Panc1 (cell line): ENCODE measurements at regions not wholly inside any gene's neighbourhood (a gene's known extent, or its start where the extent isn't known, plus 50 kb on each side); places are given as distances from the start of the nearest gene placed in this dataset.

Experiments used
- ATAC-seq: fragments of 200-7000 bp; cut with Tn5 transposase; 2 replicates; pipeline ENCODE4 v1.9.1; 2020; ENCODE audit warnings: mild to moderate bottlenecking, moderate library complexity
- BruUV-seq: library from RNA; stranded (reverse); fragments of 400-500 nt; replicated peaks from 2 replicates; lab custom pipeline; 2021; lab: Mats Ljungman, UMichigan
- CTCF ChIA-PET: fragments of 300-600 bp; sonication (Branson Sonifier 250); formaldehyde crosslinking; loops from one replicate; lab custom pipeline; 2022; ENCODE audit warnings: antibody characterized with exemption; lab: Charles Lee
- POLR2A ChIA-PET: fragments of 300-600 bp; sonication (Branson Sonifier 250); formaldehyde crosslinking; loops from one replicate; lab custom pipeline; 2022; ENCODE audit warnings: antibody characterized with exemption; lab: Charles Lee
- DNase-seq: peaks from one replicate; pipeline ENCODE4 v3.0.0-alpha.2; 2010; ENCODE audit warnings: low read depth, low spot score
- H3K27ac ChIP-seq: 2 replicates; pipeline ENCODE4 v1.5.1; 2011; ENCODE audit warnings: mild to moderate bottlenecking, low read length, inconsistent platforms
- H3K27me3 ChIP-seq: fragments of 200-500 bp; sonication (Bioruptor generic); 2 replicates; pipeline ENCODE4 v1.6.0; 2014; ENCODE audit warnings: low read length, inconsistent platforms; ENCODE audit not compliant: control insufficient read depth, insufficient read depth
- H3K36me3 ChIP-seq: fragments of 200-500 bp; sonication (Bioruptor generic); 2 replicates; pipeline ENCODE4 v1.5.1; 2014; ENCODE audit warnings: inconsistent platforms, mild to moderate bottlenecking, low read length, moderate library complexity; ENCODE audit not compliant: control insufficient read depth, insufficient read depth
- H3K4me1 ChIP-seq: 2 replicates; pipeline ENCODE4 v1.5.1; 2011; ENCODE audit warnings: inconsistent platforms, mild to moderate bottlenecking, low read length, moderate library complexity; ENCODE audit not compliant: control insufficient read depth, insufficient read depth
- H3K4me3 ChIP-seq, 2 experiments: 2 replicates each; pipeline ENCODE4 v1.5.1; 2011 to 2012; ENCODE audit warnings: low read depth in 2 of 2, low read length in 2 of 2, mild to moderate bottlenecking in 2 of 2, inconsistent platforms in 1 of 2, moderate library complexity in 1 of 2
- H3K9me3 ChIP-seq: fragments of 200-500 bp; sonication (Bioruptor generic); 2 replicates; pipeline ENCODE4 v1.5.1; 2014; ENCODE audit warnings: low read depth, mild to moderate bottlenecking, inconsistent platforms, low read length, moderate library complexity; ENCODE audit not compliant: control insufficient read depth, insufficient read depth
- CTCF ChIP-seq: fragments of 450-650 bp; IDR thresholded peaks from 2 replicates; pipeline ENCODE4 v1.5.1; 2017; ENCODE audit warnings: mild to moderate bottlenecking
- POLR2AphosphoS5 ChIP-seq: IDR thresholded peaks from 2 replicates; pipeline ENCODE4 v1.6.1; 2012; ENCODE audit warnings: mild to moderate bottlenecking, low read depth, low read length, moderate library complexity
- SIN3A ChIP-seq: IDR thresholded peaks from 2 replicates; pipeline ENCODE4 v1.6.1; 2012; ENCODE audit warnings: low read depth, mild to moderate bottlenecking, low read length, moderate library complexity, borderline replicate concordance; ENCODE audit not compliant: insufficient read depth
- TCF7L2 ChIP-seq: IDR thresholded peaks from 2 replicates; pipeline ENCODE4 v1.6.1; 2011; ENCODE audit warnings: mild to moderate bottlenecking, low read depth, low read length, inconsistent platforms
- in situ Hi-C: cut with HindIII; loops from 2 replicates; pipeline ENCODE4 v1.10.0; 2016; ENCODE audit warnings: low sequenced_read_pairs, low pct_unique_long_range_greater_than_20kb
- intact Hi-C: fragments of 100-400 bp; cut with micrococcal nuclease; formaldehyde crosslinking; loops from one replicate; pipeline ENCODE4 v1.10.0; 2022; ENCODE audit not compliant: unreplicated experiment
- TF ChIP-seq, protein P1 (sequence below), 2 experiments: IDR thresholded peaks; 2 replicates each; pipeline ENCODE4 v1.6.1; 2011 to 2012; ENCODE audit warnings: low read depth in 2 of 2, control low read depth in 1 of 2, low read length in 1 of 2, mild to moderate bottlenecking in 1 of 2, moderate library complexity in 1 of 2; ENCODE audit not compliant: insufficient read depth in 1 of 2

DNA sequence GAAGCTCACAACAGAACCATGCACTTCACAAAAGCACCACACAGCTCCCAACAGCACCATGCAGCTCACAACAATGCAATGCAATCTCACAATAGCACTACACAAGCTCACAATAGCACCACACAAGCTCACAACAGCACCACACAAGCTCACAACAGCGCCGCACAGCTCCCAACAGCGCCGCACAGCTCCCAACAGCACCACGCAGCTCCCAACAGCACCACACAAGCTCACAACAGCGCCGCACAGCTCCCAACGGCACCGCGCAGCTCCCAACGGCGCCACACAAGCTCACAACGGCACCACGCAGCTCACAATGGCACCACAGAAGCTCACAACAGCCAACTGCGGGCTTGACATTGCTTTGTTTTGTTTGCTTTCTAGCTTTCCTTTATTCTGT lies 198.1 kb downstream of the DLL1 start:
- no TSS peak for BruUV-seq
- intact Hi-C loops = no loop called here
- DNase-seq = no peak
- Histone ChIP-seq H3K27ac (no peak overlapping the region), H3K4me1 (no peaks in the 10 kb centered on the region), H3K4me3 (no peak overlapping the region), H3K27me3 (no peaks in the 10 kb centered on the region), H3K9me3 (no peaks in the 10 kb centered on the region), H3K36me3 (no peaks in the 10 kb centered on the region)
- TF ChIP-seq POLR2AphosphoS5 = no peak
- TF ChIP-seq TCF7L2 = no peak
- TF ChIP-seq CTCF = no peak
- no peak for ATAC-seq
- ChIA-PET CTCF (no interaction called here), POLR2A (no interaction called here)
- in situ Hi-C loops = no loop called here

- no peak for TF ChIP-seq TCF7L2
- TF ChIP-seq CTCF = no peak
- TF ChIP-seq POLR2AphosphoS5 = no peak
- no peak for TF ChIP-seq SIN3A
- TF ChIP-seq, protein P1, sequence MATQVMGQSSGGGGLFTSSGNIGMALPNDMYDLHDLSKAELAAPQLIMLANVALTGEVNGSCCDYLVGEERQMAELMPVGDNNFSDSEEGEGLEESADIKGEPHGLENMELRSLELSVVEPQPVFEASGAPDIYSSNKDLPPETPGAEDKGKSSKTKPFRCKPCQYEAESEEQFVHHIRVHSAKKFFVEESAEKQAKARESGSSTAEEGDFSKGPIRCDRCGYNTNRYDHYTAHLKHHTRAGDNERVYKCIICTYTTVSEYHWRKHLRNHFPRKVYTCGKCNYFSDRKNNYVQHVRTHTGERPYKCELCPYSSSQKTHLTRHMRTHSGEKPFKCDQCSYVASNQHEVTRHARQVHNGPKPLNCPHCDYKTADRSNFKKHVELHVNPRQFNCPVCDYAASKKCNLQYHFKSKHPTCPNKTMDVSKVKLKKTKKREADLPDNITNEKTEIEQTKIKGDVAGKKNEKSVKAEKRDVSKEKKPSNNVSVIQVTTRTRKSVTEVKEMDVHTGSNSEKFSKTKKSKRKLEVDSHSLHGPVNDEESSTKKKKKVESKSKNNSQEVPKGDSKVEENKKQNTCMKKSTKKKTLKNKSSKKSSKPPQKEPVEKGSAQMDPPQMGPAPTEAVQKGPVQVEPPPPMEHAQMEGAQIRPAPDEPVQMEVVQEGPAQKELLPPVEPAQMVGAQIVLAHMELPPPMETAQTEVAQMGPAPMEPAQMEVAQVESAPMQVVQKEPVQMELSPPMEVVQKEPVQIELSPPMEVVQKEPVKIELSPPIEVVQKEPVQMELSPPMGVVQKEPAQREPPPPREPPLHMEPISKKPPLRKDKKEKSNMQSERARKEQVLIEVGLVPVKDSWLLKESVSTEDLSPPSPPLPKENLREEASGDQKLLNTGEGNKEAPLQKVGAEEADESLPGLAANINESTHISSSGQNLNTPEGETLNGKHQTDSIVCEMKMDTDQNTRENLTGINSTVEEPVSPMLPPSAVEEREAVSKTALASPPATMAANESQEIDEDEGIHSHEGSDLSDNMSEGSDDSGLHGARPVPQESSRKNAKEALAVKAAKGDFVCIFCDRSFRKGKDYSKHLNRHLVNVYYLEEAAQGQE (IDR thresholded peaks at IDR 0.05; ENCODE audit: insufficient read depth in 1 of 2, low read depth in 2 of 2, low read length in 1 of 2) = no peak
- BruUV-seq = no TSS peak
- in situ Hi-C loops = no loop called here
- no peaks in the 10 kb centered on the region for H3K36me3 ChIP-seq
- H3K27ac ChIP-seq = no peak overlapping the region
- POLR2A ChIA-PET = no interaction called here
- no peak for ATAC-seq
- CTCF ChIA-PET = no interaction called here
- no peaks in the 10 kb centered on the region for H3K9me3 ChIP-seq
- intact Hi-C loops = no loop called here
- no peak overlapping the region for H3K4me3 ChIP-seq
- no peaks in the 10 kb centered on the region for H3K27me3 ChIP-seq
- DNase-seq = no peak
- H3K4me1 ChIP-seq = no peaks in the 10 kb centered on the region
Measured at GRCh38 chr6:170091639-170092579, 199.0 kb downstream of the DLL1 start.
